ENCODE measurements at regions not wholly inside any gene's neighbourhood (a gene's known extent, or its start where the extent isn't known, plus 50 kb on each side); places are given as distances from the start of the nearest gene placed in this dataset.

DNA sequence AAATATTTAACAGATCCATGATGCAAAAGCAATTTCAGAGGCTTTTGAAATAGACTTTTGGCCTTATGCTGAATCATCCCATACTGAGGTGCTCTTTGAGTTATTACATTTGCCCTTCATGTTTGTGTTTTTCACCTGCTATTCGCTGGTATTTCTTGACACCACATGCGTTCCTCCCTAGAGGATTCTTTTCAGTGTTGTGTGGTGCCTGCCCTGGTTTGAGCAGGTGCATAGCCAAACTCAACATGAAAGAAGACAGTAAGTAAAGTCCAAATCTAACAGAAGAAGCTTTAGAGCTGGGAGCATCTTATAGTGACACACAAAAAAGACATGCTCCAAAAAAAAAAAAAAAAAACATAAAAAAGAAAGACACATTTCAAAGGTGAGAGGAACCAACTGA is 796.3 kb downstream of the SEMA5A start:
- in situ Hi-C loops (cut with HindIII; ENCODE audit: low pct_ligation_motif_present, low pct_unique_long_range_greater_than_20kb, low sequenced_read_pairs) = no loop called here
- no peak for DNase-seq

DNA sequence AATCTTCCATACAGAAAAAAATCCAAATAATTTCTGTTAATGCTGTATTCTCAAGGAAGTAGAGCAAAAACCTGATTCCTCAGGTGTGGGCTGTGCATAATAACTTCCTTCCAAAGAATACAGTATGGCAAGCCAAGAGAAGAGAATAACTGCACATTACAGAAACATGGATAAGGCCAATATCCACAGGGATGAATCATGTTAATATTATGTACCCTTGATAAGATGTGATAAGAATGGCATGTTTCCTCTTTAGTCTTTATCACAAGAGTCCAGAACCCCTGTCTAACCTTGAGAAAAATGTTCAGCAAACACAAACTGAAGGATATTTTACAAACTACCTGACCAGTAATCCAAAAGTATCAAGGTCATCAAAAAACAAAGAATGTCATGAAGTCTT is 795.8 kb downstream of the SEMA5A start:
- no peak for DNase-seq
- in situ Hi-C loops (cut with HindIII; ENCODE audit: low pct_ligation_motif_present, low pct_unique_long_range_greater_than_20kb, low sequenced_read_pairs) = no loop called here

DNA sequence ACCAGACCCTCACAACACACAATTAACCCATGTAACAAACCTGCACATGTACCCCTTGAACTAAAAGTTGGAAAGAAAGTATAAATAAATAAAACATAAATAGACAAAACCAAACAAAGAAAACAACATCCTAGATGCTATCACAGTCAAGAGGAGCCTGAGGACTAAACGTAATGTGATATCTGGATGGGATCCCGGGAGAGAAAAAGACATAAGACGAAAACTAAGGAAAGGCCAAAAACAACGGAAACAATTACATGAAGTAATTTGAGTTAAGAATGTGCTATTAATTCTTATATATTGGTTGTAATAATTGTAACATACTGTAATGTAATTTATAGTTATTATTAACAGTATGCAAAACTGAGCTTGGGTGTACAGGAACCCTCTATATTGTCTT is 793.9 kb downstream of the SEMA5A start:
- in situ Hi-C loops (cut with HindIII; ENCODE audit: low pct_ligation_motif_present, low pct_unique_long_range_greater_than_20kb, low sequenced_read_pairs) = no loop called here
- DNase-seq = no peak

- in situ Hi-C loops (cut with HindIII; ENCODE audit: low pct_ligation_motif_present, low pct_unique_long_range_greater_than_20kb, low sequenced_read_pairs) = no loop called here
- DNase-seq = no peak
Observed at GRCh38 chr5:8752595-8752994, 793.3 kb downstream of the SEMA5A start.

GRCh38 chr5:8756498-8757084 is 789.3 kb downstream of the SEMA5A start:
- in situ Hi-C loops (cut with HindIII; ENCODE audit: low pct_ligation_motif_present, low pct_unique_long_range_greater_than_20kb, low sequenced_read_pairs) = no loop called here
- peak; percentile 37 for DNase-seq

DNA sequence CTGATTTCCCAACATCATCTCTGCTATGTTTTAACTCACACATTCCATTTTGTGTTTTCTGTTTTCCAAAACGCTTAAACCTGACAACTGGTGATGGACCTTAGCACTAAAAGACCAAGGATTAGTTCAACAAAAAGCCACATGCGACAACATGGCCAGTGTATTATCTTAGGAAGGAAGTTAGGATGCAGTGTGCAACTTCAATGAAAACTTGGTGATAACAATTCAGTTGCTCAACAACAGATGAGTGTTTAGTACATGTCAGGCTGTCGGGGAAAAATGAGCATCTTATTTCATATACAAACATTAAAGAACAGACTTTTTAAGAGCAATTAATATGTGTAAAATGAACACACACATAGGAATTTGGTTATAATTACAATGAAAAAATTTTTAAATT is 780.0 kb downstream of the SEMA5A start:
- in situ Hi-C loops (cut with HindIII; ENCODE audit: low pct_ligation_motif_present, low pct_unique_long_range_greater_than_20kb, low sequenced_read_pairs) = no loop called here
- DNase-seq = no peak

DNA sequence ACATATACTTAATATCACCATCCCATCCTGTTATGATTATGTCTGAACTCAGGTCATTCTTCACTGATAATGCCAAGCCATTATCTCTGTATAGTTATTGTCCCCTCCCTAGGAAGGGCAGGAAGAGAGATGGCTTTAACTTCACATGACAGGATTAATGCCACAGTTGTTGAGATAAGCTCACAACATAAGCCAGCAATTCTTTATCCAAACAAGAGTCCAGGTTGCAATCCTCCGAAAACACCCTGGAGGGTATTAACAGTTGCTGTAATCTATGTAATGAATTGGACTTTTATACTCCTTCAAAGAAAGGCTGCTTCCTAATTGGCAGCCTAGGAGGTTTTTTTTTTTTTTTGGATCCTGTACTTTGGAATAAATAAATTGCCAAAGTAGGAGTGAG is 779.4 kb downstream of the SEMA5A start:
- in situ Hi-C loops (cut with HindIII; ENCODE audit: low pct_ligation_motif_present, low pct_unique_long_range_greater_than_20kb, low sequenced_read_pairs) = no loop called here

DNA sequence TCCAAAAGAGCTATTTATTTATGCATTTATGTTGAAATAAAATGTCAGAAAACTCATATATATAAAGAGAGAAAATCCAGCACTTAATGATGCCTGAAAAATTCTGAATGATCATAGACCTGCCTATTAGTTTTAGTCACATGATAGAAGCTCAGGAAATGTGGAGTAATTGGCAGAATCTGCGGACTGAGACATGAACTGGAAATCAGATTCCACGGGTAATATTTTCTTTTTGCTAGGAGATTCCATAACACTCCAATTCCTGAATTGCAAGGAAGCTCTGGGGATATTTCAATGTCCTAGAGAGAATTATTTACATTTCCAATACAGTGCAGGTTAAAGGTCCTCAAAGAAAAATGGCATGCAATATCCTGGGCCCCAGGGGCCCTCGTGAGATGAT is 778.8 kb downstream of the SEMA5A start:
- no peak for DNase-seq
- in situ Hi-C loops (cut with HindIII; ENCODE audit: low pct_ligation_motif_present, low pct_unique_long_range_greater_than_20kb, low sequenced_read_pairs) = no loop called here

More for the DNA sequence above, 779.4 kb downstream of the SEMA5A start:
- no peak for DNase-seq

DNA sequence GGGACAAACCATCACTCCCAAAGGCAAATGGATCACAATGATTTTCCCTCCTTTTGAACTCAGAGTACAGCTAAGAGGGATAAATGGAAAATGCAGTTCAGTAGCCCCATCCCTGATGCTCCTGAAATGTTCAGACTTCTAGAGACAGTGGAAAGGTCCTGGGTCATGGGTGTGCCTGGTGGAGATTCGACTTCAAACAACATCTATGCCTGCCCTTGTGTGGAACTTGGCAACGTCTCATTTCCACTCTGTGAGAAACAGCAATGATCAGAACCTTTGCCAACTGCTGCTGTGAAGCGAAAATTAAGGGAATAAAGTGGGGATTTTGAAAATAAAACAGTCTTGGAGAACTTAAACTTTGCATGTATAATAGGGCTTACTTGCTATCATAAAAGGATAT is 778.1 kb downstream of the SEMA5A start:
- in situ Hi-C loops (cut with HindIII; ENCODE audit: low pct_ligation_motif_present, low pct_unique_long_range_greater_than_20kb, low sequenced_read_pairs) = no loop called here
- no peak for DNase-seq

- in situ Hi-C loops (cut with HindIII; ENCODE audit: low pct_ligation_motif_present, low pct_unique_long_range_greater_than_20kb, low sequenced_read_pairs) = no loop called here
- DNase-seq = no peak
Observed at GRCh38 chr5:8769631-8770030, 776.2 kb downstream of the SEMA5A start.

DNA sequence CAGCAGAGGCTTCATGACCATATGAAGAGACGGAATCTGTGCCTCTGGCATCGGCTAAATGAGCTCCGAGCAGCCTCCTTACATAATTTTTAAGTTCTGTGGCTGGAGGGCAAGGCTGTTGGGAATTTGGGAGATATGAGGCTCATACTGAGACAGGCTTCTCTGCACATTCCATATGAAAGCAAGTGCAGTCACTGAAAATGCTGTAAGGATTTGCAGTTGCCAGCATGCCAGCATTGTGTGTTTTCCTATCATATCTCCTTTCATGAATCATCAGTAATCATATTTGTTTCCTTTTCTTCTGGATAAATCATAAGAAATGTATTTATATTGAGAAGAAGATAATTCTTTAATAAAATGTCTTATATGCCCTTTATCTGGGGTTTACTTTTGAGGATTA is 775.4 kb downstream of the SEMA5A start:
- in situ Hi-C loops (cut with HindIII; ENCODE audit: low pct_ligation_motif_present, low pct_unique_long_range_greater_than_20kb, low sequenced_read_pairs) = no loop called here
- no peak for DNase-seq

DNA sequence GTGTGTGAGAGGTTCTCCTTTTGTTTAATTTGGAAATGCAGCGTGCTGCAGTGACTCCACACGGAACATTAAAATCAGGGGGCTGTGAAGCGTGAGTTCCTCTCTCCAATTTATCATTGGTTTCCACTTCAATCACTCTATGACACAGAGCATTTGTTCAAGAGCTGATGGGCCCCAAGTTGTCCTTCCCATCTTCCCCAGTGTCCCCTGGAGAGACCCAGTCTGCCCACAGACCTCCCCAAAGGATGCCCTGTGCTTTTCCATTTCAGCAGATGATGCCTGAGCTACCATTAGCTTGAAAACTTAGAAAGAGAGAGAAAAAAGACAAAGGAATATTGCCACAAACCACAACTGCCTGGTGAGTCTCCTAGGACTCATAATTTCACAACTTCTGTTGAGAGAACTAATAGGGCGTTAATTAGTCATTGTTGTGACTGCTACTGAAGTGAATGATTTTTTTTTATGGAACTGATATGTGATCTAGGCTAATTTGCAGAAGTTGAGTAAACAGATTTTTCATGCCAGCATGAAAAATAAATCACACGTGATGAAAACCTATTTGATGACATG is 772.7 kb downstream of the SEMA5A start:
- in situ Hi-C loops (cut with HindIII; ENCODE audit: low pct_ligation_motif_present, low pct_unique_long_range_greater_than_20kb, low sequenced_read_pairs) = no loop called here
- DNase-seq = no peak

GRCh38 chr5:8784692-8785091 is 761.2 kb downstream of the SEMA5A start:
- DNase-seq = no peak
- in situ Hi-C loops (cut with HindIII; ENCODE audit: low pct_ligation_motif_present, low pct_unique_long_range_greater_than_20kb, low sequenced_read_pairs) = no loop called here

GRCh38 chr5:8788246-8788645 is 757.6 kb downstream of the SEMA5A start:
- no peak for DNase-seq
- in situ Hi-C loops (cut with HindIII; ENCODE audit: low pct_ligation_motif_present, low pct_unique_long_range_greater_than_20kb, low sequenced_read_pairs) = no loop called here

DNA sequence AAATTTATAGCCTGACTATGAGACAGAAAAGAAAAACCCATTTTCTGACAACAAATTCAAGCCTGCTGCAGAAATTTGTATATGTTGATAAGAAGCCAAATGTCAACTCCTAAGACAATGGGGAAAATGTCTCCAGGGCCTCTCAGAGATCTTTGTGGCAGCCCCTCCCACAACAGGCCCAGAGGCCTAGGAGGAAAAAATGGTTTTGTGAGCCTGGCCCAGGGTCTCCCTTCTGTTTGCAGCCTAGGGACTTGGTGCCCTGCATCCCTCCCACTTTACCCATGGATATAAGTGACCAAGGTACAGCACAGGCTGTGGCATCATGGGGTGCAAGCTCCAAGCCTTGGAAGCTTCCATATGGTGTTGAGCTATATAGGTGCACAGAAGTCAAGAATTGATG is 740.2 kb downstream of the SEMA5A start:
- in situ Hi-C loops (cut with HindIII; ENCODE audit: low pct_ligation_motif_present, low pct_unique_long_range_greater_than_20kb, low sequenced_read_pairs) = no loop called here

GRCh38 chr5:8807636-8808035 is 738.2 kb downstream of the SEMA5A start:
- DNase-seq = no peak
- in situ Hi-C loops (cut with HindIII; ENCODE audit: low pct_ligation_motif_present, low pct_unique_long_range_greater_than_20kb, low sequenced_read_pairs) = no loop called here

More for the DNA sequence above, 740.2 kb downstream of the SEMA5A start:
- no peak for DNase-seq

- in situ Hi-C loops (cut with HindIII; ENCODE audit: low pct_ligation_motif_present, low pct_unique_long_range_greater_than_20kb, low sequenced_read_pairs) = no loop called here
Observed at GRCh38 chr5:8811581-8811980, 734.3 kb downstream of the SEMA5A start.

GRCh38 chr5:8813180-8813579 is 732.7 kb downstream of the SEMA5A start:
- in situ Hi-C loops (cut with HindIII; ENCODE audit: low pct_ligation_motif_present, low pct_unique_long_range_greater_than_20kb, low sequenced_read_pairs) = no loop called here
- DNase-seq = no peak

More at GRCh38 chr5:8811581-8811980, 734.3 kb downstream of the SEMA5A start:
- no peak for DNase-seq

DNA sequence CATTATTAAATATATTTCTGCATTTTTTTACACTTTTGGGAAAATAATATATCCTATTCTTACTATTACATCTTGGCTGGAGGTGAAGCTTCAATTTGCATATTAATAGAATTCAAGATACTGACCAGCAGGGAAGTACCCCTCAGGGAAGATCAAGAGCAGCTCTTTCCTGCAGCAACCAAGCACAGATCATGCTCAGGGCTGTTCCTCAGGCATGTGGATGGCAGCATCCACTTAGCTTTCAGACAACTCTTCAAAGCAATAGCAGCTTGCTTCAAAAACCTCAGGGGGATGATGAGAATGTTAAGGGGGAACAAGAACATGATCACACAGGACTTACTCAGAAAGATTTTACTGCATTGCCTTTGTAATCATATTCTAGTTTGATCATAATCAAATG is 731.8 kb downstream of the SEMA5A start:
- in situ Hi-C loops (cut with HindIII; ENCODE audit: low pct_ligation_motif_present, low pct_unique_long_range_greater_than_20kb, low sequenced_read_pairs) = no loop called here
- no peak for DNase-seq

GRCh38 chr5:8824371-8824770 is 721.5 kb downstream of the SEMA5A start:
- in situ Hi-C loops (cut with HindIII; ENCODE audit: low pct_ligation_motif_present, low pct_unique_long_range_greater_than_20kb, low sequenced_read_pairs) = no loop called here
- no peak for DNase-seq

Measured in ACHN (cell line).